ENCODE measurements at regions not wholly inside any gene's neighbourhood (a gene's known extent, or its start where the extent isn't known, plus 50 kb on each side); places are given as distances from the start of the nearest gene placed in this dataset.

GRCh38 chr14:49999146-49999761, 106.4 kb downstream of the ARF6 start:
- DNase-seq (ENCODE audit: low read depth), result peak; percentile 81

GRCh38 chr14:49999826-50000379, 107.0 kb downstream of the ARF6 start:
- no peak for DNase-seq (ENCODE audit: low read depth)

- peak; percentile 73 for DNase-seq (ENCODE audit: low read depth)
These were observed 107.7 kb downstream of the ARF6 start for GRCh38 chr14:50000380-50001150.

- DNase-seq (ENCODE audit: low read depth), result peak; percentile 64
These were observed 108.5 kb downstream of the ARF6 start for GRCh38 chr14:50001151-50001998.

- DNase-seq (ENCODE audit: low read depth), result peak; percentile 61
These were observed 109.4 kb downstream of the ARF6 start for GRCh38 chr14:50001999-50002925.

GRCh38 chr14:50002926-50003212, 110.0 kb downstream of the ARF6 start:
- no peak for DNase-seq (ENCODE audit: low read depth)

- peak; percentile 35 for DNase-seq (ENCODE audit: low read depth)
These were observed 110.5 kb downstream of the ARF6 start for GRCh38 chr14:50003213-50004021.

- no peak for DNase-seq (ENCODE audit: low read depth)
These were observed 110.2 kb downstream of the VCPKMT start for GRCh38 chr14:50006141-50006540.

- no peak for DNase-seq (ENCODE audit: low read depth)
These were observed 109.1 kb downstream of the VCPKMT start for GRCh38 chr14:50007123-50007903.

- no peak for DNase-seq (ENCODE audit: low read depth)
These were observed 107.8 kb downstream of the VCPKMT start for GRCh38 chr14:50008562-50008961.

GRCh38 chr14:50008974-50009373, 107.4 kb downstream of the VCPKMT start:
- DNase-seq (ENCODE audit: low read depth), result peak; percentile 64

GRCh38 chr14:50010752-50011151, 105.6 kb downstream of the VCPKMT start:
- no peak for DNase-seq (ENCODE audit: low read depth)

- DNase-seq (ENCODE audit: low read depth), result no peak
These were observed 105.1 kb downstream of the VCPKMT start for GRCh38 chr14:50011242-50011641.

- DNase-seq (ENCODE audit: low read depth), result peak; percentile 75
These were observed 103.7 kb downstream of the VCPKMT start for GRCh38 chr14:50012644-50013043.

GRCh38 chr14:50013198-50013918, 103.0 kb downstream of the VCPKMT start:
- DNase-seq (ENCODE audit: low read depth), result peak; percentile 49

- no peak for DNase-seq (ENCODE audit: low read depth)
These were observed 102.4 kb downstream of the VCPKMT start for GRCh38 chr14:50013934-50014333.

- DNase-seq (ENCODE audit: low read depth), result no peak
These were observed 101.5 kb downstream of the VCPKMT start for GRCh38 chr14:50014809-50015430.

- DNase-seq (ENCODE audit: low read depth), result no peak
These were observed 100.7 kb downstream of the VCPKMT start for GRCh38 chr14:50015716-50016115.
